GM18909 (cell line): ENCODE measurements at regions not wholly inside any gene's neighbourhood (a gene's known extent, or its start where the extent isn't known, plus 50 kb on each side); places are given as distances from the start of the nearest gene placed in this dataset.
"Not testable (repeated sequence)": the region's sequence is repeated elsewhere in the genome, so short reads cannot be mapped to it uniquely, and the experiment has no call there.

ENCODE experiments used
- ATAC-seq: cut with Tn5 transposase; IDR thresholded peaks from one replicate; pipeline ENCODE4 v1.9.1; 2021; ENCODE audit warnings: mild to moderate bottlenecking; ENCODE audit not compliant: unreplicated experiment, poor library complexity

- no peak for ATAC-seq
Measured at GRCh38 chr12:83244001-83244400, 557.3 kb downstream of the TMTC2 start.

GRCh38 chr12:83233987-83234386 is 547.3 kb downstream of the TMTC2 start:
- ATAC-seq: not testable (repeated sequence)

GRCh38 chr12:83226960-83227359 is 540.3 kb downstream of the TMTC2 start:
- not testable (repeated sequence) for ATAC-seq

- ATAC-seq: no peak
Measured at GRCh38 chr12:83225806-83226205, 539.1 kb downstream of the TMTC2 start.

GRCh38 chr12:83224012-83224411 is 537.3 kb downstream of the TMTC2 start:
- ATAC-seq: no peak

- no peak for ATAC-seq
Measured at GRCh38 chr12:83220774-83221173, 534.1 kb downstream of the TMTC2 start.

GRCh38 chr12:83216230-83216629 is 529.5 kb downstream of the TMTC2 start:
- no peak for ATAC-seq

GRCh38 chr12:83214185-83214584 is 527.5 kb downstream of the TMTC2 start:
- ATAC-seq: no peak

GRCh38 chr12:83210933-83211332 is 524.2 kb downstream of the TMTC2 start:
- ATAC-seq: no peak

GRCh38 chr12:83199069-83199468 is 512.4 kb downstream of the TMTC2 start:
- ATAC-seq: no peak

- no peak for ATAC-seq
Measured at GRCh38 chr12:83198291-83199015, 511.7 kb downstream of the TMTC2 start.

GRCh38 chr12:83197483-83197914 is 510.8 kb downstream of the TMTC2 start:
- no peak for ATAC-seq

- ATAC-seq: no peak
Measured at GRCh38 chr12:83196694-83197350, 510.1 kb downstream of the TMTC2 start.

GRCh38 chr12:83190631-83191390 is 504.1 kb downstream of the TMTC2 start:
- ATAC-seq: no peak

- ATAC-seq: no peak
Measured at GRCh38 chr12:83186419-83186818, 499.7 kb downstream of the TMTC2 start.

GRCh38 chr12:83185241-83185640 is 498.5 kb downstream of the TMTC2 start:
- ATAC-seq: no peak
